D721Med (cell line): ENCODE measurements at regions not wholly inside any gene's neighbourhood (a gene's known extent, or its start where the extent isn't known, plus 50 kb on each side); places are given as distances from the start of the nearest gene placed in this dataset.
"Not testable (repeated sequence)": the region's sequence is repeated elsewhere in the genome, so short reads cannot be mapped to it uniquely, and the experiment has no call there.

ENCODE experiments used
- DNase-seq: peaks from one replicate; pipeline ENCODE4 v3.0.0; 2011; ENCODE audit warnings: low spot score; ENCODE audit not compliant: insufficient read length
- FAIRE-seq: peaks from 2 replicates; lab custom pipeline; 2011; peaks lifted over from hg19 to GRCh38; lab: Jason Lieb, UNC
- CTCF ChIP-seq: IDR thresholded peaks from 2 replicates; pipeline ENCODE4 v1.5.1; 2012; ENCODE audit warnings: mild to moderate bottlenecking, control low read depth; ENCODE audit not compliant: insufficient read depth; ENCODE audit errors: missing control alignments

GRCh38 chr18:76709659-76710645 lies 112.4 kb upstream of the ZNF236 start:
- TF ChIP-seq CTCF, result peak; percentile 93
- DNase-seq, result peak; percentile 98
- peak; percentile 99 for FAIRE-seq

GRCh38 chr18:76708722-76709353 lies 113.5 kb upstream of the ZNF236 start:
- DNase-seq (peak; percentile 24), FAIRE-seq (no peak)
- no peak for TF ChIP-seq CTCF

GRCh38 chr18:76708071-76708721 lies 114.2 kb upstream of the ZNF236 start:
- DNase-seq, result no peak
- FAIRE-seq, result no peak

GRCh38 chr18:76707534-76707933 lies 114.8 kb upstream of the ZNF236 start:
- no peak for TF ChIP-seq CTCF
- DNase-seq (no peak), FAIRE-seq (peak; percentile 44)

More at GRCh38 chr18:76708071-76708721, 114.2 kb upstream of the ZNF236 start:
- TF ChIP-seq CTCF, result no peak

- DNase-seq, result not testable (repeated sequence)
Observed at GRCh38 chr18:76704589-76704988, 117.8 kb upstream of the ZNF236 start.

GRCh38 chr18:76699923-76700322 lies 122.4 kb upstream of the ZNF236 start:
- TF ChIP-seq CTCF, result no peak
- FAIRE-seq (no peak), DNase-seq (no peak)

More at GRCh38 chr18:76704589-76704988, 117.8 kb upstream of the ZNF236 start:
- peak; percentile 48 for FAIRE-seq

GRCh38 chr18:76697441-76697901 lies 124.9 kb upstream of the ZNF236 start:
- FAIRE-seq, result peak; percentile 94
- TF ChIP-seq CTCF, result no peak
- no peak for DNase-seq
